Heart left ventricle (tissue), 13 donors: ENCODE measurements at regions not wholly inside any gene's neighbourhood (a gene's known extent, or its start where the extent isn't known, plus 50 kb on each side); places are given as distances from the start of the nearest gene placed in this dataset.

Experiments
- CTCF ChIP-seq, 12 donors: fragments of 200-600 bp; sonication (generic) in 4 of 12; IDR thresholded peaks; one replicate each; pipeline versions ENCODE4 v1.5.0 to v1.8.0; 2018 to 2022; ENCODE audit warnings: antibody characterized with exemption in 12 of 12, mild to moderate bottlenecking in 5 of 12
- POLR2A ChIP-seq, 2 donors: fragments of 450-650 bp; IDR thresholded peaks; one replicate each; pipeline ENCODE4 v1.6.1; 2017; ENCODE audit warnings: antibody characterized with exemption in 2 of 2, mild to moderate bottlenecking in 2 of 2, moderate library complexity in 2 of 2
- donor health status: ischemic (EF 13 %, LVEDD 7.1; RV severe dilation, severe dysfunction).
- donor health status: DM: no; HTN: yes; CAD: no.
- donor health status: DM: no; HTN: no; CAD: no.
- donor health status: ischemic (EF 25% LVEDD 6.9; RV normal size, moderate dysfunction).
- donor health status: ischemic (EF 25% LVEDD 5.7; RV mildly dilated, moderate dysfunction).
- donor health status: ischemic (EF 35%, LVEDD 5.7; RV mildly dilated, moderate dysfunction).
- donor health status: nonischemic (EF 11% LVEDD 7.7; RV severe dilation, severe dysfunction).
- donor health status: DM: yes; HTN: yes; CAD: no.
- donor health status: PGD.
- donor health status: ischemic (EF 29% LVEDD 5.4; RV normal size, mild dysfunction).
- donor health status: nonischemic (EF 23%, LVEDD 6.1; RV moderate dilation, normal function).

- no peak for TF ChIP-seq CTCF (IDR thresholded peaks at IDR 0.05)
- TF ChIP-seq POLR2A (IDR thresholded peaks at IDR 0.05): no peak
Observed at GRCh38 chr7:136392856-136393255, 415.7 kb upstream of the MTPN start.
